Stimulated activated CD4-positive, alpha-beta T cell treated with anti-CD3 and anti-CD28 coated beads, Interleukin-12 subunit alpha, Interleukin-12 subunit beta, amount 100 ng/mL, for 48 hours (primary cell): ENCODE measurements at regions not wholly inside any gene's neighbourhood (a gene's known extent, or its start where the extent isn't known, plus 50 kb on each side); places are given as distances from the start of the nearest gene placed in this dataset.

Experiments
- DNase-seq, 3 donors: peaks; one replicate each; pipeline ENCODE4 v3.0.0-alpha.2; 2020; ENCODE audit warnings: low read depth in 2 of 3, low spot score in 1 of 3

GRCh38 chr20:19945732-19946670 is 71.2 kb upstream of the NAA20 start:
- DNase-seq, result no peak

- no peak for DNase-seq
Measured at GRCh38 chr20:19947611-19948264, 69.4 kb upstream of the NAA20 start.

- no peak for DNase-seq
Measured at GRCh38 chr20:19949195-19949867, 67.8 kb upstream of the NAA20 start.

GRCh38 chr20:19950042-19950441 is 67.1 kb upstream of the NAA20 start:
- DNase-seq, result no peak

GRCh38 chr20:19952392-19952791 is 64.8 kb upstream of the NAA20 start:
- no peak for DNase-seq

- no peak for DNase-seq
Measured at GRCh38 chr20:19953606-19954005, 63.6 kb upstream of the NAA20 start.

GRCh38 chr20:19956976-19957375 is 60.2 kb upstream of the NAA20 start:
- DNase-seq, result no peak

GRCh38 chr20:19958219-19958618 is 58.9 kb upstream of the NAA20 start:
- DNase-seq, result no peak

GRCh38 chr20:19958928-19959327 is 58.2 kb upstream of the NAA20 start:
- DNase-seq, result no peak

- DNase-seq, result no peak
Measured at GRCh38 chr20:19960745-19961144, 56.4 kb upstream of the NAA20 start.

GRCh38 chr20:19961293-19961692 is 55.9 kb upstream of the NAA20 start:
- DNase-seq, result no peak

- no peak for DNase-seq
Measured at GRCh38 chr20:19962958-19963357, 54.2 kb upstream of the NAA20 start.

GRCh38 chr20:19964289-19965265 is 52.6 kb upstream of the NAA20 start:
- DNase-seq, result no peak

GRCh38 chr20:19966840-19967239 is 50.3 kb upstream of the NAA20 start:
- DNase-seq, result no peak
